Bone marrow (tissue), 2 donors: ENCODE measurements at regions not wholly inside any gene's neighbourhood (a gene's known extent, or its start where the extent isn't known, plus 50 kb on each side); places are given as distances from the start of the nearest gene placed in this dataset.

Experiments
- DNase-seq, 2 donors: peaks; one replicate each; lab custom pipeline; 2025; lab: John Stamatoyannopoulos, UW

DNA sequence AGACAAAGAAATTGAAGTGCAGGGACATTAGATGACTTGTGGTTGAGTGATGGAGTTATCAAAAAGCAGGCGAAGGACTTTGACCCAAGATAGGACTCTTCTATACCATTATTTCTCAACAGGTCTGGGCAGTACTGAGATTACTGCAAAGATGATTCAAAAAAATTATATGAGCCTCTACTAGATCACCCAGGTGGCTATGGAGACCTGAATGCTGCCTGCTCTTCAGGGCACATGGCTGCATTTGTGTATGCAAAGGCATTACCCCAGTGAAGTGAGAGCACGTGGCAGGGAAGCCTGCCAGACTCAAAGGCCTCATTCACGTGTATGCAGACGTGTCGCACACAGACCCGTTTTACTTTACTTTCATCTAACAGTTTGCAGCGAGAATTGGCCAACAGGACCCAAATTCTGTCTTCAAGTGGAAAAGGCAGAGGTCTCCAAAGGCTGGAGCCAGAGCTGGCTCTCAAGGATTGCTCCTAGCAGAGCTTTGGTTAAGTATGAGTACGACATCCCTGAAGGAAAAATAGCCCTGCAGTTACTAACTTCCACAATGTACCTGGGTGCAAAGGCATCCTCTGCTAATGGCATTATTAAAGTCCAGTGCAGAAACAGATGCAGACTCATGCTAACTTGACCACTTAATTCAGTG is 113.8 kb upstream of the ARMC2 start:
- DNase-seq: no peak

DNA sequence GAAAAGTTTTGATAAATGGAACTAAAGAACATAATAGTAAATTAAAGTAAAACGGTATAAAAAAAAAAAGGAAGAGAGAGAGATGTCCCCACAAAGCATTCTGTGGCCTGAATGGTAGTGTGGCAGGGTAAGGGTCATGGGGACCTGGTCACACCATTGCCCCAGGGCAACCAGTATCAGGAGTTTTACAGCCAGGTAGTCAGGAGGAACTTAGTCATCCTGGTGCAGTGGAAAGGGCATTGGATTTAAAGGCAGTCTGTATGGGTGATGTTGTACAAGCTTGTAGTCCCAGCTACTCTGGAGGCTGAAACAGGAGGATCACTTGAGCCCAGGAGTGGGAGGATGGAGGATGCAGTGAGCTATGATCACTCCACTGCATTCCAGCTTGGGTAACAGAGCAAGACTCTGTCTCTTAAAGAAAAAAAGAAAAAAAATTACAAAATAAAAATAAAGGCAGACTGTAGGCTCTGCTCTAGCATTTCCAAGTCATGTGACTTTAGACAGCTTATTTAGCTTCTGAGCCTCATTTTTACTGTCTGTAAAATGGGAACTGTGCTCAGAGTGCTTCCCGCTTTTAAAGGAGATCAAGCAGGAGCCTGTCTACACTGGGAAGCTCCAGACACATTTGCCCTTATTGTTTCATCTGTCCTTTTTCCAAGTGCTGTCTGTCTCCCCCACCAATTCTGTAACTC is 112.8 kb upstream of the ARMC2 start:
- no peak for DNase-seq

DNA sequence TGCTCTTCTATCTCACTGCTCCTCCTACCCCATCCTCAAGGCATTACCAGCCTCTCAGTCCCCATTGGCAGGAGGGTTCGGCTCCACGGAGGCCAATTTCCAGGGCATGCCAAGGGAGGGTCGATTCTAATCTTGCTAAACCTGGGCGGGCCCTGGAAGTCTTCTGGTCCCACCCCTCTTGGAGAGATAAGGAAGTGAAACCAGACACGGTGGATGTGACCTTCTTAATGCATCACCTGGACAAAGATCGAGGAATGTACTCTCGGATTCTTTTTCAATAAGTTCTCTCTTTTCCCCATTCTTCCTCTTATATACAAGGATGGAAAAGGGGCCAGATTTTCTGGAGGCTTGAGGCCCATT is 112.2 kb upstream of the ARMC2 start:
- no peak for DNase-seq

DNA sequence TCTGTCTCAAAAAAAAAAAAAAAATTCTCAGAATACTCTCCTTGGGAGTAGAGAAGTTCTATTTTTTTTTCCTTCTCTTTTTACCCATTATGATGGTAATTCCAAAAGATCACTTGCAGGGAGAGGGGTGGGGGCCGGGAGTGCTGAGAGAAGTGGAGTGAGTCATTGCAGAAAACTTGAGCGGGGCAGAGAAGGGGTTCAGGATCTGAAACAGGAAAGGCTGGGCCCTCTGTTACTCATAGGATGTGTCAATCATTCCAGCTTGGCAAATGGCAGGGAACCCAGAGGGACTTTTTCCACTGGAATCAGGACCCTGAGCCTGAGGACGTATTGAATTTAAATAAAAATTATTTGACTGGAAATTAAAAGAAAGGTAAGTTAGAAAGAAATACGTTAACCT is 111.4 kb upstream of the ARMC2 start:
- DNase-seq: peak in 1 of 2 donors; percentile 72

DNA sequence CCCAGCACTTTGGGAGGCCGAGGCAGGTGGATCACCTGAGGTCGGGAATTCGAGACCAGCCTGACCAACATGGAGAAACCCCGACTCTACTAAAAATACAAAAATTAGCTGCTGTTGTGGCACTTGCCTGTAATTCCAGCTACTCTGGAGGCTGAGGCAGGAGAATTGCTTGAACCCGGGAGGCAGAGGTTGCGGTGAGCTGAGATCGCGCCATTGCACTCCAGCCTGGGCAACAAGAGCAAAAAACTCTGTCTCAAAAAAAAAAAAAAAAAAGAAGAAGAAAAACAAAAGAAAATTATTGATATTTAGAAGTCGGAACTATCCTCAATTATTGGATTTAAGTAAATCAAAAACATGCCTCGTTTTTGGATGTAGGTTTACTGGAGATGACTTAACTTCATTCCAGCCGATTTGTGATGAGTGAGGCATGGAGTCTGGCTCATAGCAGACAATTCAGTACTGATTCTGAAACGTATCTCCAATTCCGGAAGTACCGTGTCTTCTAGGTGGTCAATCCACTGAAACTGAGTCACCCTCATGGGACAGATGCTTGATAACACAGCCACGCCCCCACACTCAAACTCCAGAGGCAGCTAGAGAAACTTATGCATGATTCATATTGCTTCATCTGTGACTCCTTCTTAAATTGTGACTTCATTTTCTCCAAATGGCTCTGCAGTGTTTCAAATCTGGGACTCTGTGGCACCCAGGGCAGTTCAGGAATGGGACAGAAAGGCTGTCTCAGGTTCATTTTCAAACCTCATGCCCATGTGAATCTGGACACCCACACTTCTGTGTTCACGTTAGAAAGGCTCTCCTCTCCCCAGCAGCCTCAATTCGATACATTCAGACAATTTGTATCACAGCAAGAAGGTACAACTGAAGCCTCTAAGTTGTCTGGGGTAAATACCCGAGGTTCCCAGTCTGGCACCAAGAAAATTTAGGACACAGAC is 110.4 kb upstream of the ARMC2 start:
- no peak for DNase-seq

DNA sequence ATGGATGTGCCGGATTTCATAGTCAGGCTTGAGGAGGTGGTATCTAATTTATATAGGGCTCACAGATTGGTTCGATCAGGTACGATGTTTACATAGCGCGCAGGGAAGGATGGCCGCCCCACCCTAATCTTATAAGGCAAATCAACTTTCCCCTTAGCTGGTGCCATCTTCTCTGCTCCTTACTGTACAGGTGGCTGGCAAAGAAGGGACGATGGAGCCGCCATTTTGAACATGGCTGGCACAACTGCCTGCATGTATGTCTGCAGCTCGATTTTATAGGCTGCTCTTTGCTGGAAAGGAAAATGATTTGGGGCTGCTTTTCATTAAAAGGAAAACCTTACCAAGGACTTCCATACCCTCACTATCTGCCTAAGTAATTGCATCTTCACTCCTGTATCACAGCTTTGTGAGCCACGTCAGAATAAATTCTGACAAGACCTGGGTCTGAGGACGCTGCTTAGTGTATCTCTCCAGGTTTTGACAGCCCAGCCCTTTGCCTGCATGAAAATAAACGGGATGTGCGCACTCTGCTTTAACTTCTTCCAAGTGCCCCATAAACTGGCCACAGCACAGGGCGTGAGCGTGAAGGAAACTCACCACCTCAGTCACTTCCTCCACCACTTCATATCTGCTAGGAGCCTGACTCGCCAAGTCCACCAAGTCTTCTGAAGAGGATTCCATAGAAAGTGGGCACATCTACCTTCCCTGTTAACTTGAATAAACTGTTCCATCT is 109.4 kb upstream of the ARMC2 start:
- DNase-seq: no peak

DNA sequence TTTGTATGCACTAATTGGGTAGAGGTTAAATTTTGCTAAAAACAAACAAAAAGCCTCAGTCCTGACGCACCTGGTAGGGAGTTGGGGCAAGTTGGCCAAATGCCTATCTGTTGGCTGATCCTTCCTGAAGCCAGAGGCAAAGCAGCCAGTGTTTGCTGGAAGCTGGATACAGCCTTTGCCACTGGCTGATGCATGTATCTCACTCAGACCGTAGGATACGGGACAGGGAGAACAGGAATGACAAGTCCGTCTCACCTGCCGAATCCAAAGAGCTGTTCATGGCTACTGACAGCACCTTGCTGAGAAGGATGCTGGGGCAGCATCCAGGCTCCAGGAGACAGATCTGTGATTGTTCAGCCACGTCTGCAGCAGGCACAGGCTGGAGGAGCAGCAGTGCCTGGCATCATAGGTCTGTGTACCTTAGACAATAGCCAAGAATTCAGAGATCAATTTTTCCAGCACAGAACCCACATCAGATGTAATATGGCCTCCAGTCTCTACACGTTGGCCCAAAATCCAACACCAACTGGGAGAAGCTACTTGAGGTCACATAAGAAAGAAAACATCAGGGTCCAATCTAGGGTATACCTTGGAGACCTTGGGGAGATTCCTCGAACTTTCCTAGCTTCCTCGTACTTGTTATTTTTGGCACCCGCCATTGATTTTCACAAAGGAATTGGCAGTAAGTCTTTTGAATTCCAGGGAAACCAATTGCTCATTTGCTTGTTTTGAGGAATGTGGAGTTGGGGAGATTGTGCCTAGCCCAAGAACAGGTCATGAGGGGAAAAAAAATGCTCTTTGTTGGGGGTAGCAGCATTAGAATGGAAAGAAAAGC is 108.5 kb upstream of the ARMC2 start:
- no peak for DNase-seq

DNA sequence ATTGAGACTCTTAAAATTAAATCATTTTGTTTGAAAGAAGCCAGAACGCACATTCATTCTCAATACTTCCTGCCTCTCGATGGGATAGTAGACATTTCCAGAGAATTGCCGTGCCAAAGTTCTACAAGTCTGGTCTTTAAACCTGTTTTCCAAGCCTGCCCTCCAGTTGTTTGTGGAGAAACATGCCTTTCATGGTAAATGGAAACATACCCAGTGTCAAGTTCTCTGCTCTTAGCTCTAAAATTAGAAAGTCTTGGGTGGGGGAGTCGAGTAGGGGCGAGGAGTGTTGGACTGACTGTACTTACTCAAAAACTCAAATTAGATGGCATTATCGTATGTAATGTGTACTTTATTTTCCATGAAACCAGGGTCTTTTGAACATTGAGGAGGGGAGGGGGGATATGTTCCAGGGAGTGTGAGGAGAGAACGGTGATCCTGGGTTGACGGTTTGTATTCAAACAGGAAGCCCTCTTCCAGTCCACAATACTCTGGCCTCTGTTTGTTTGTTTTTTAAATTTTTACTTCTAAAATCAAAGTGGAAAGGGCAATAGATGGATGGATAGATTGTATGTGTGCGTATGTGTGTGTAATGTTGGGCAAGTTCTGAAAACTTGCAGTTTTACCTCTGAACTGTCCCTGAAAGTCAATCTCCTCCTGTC is 106.8 kb upstream of the ARMC2 start:
- DNase-seq: no peak

DNA sequence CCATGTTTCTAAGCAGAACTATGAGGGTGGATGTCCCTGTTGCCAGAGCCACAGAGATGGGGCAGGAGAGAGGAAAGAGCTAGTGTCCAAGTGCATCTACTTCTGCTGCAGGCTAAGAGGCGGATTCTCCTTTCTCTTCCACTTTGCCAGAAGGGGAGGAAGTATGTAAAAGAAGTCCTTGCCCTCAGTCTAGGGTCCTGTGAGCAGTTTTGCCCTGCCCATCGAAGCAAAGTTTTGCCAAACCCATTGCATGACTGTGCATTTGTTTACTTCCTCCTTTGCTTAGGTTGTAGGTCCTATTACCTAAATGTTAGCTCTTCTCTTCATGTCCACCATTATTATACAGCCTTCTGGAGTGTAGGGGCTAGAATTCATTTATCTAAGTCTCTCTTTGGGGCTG is 106.2 kb upstream of the ARMC2 start:
- DNase-seq: peak in 1 of 2 donors; percentile 81

DNA sequence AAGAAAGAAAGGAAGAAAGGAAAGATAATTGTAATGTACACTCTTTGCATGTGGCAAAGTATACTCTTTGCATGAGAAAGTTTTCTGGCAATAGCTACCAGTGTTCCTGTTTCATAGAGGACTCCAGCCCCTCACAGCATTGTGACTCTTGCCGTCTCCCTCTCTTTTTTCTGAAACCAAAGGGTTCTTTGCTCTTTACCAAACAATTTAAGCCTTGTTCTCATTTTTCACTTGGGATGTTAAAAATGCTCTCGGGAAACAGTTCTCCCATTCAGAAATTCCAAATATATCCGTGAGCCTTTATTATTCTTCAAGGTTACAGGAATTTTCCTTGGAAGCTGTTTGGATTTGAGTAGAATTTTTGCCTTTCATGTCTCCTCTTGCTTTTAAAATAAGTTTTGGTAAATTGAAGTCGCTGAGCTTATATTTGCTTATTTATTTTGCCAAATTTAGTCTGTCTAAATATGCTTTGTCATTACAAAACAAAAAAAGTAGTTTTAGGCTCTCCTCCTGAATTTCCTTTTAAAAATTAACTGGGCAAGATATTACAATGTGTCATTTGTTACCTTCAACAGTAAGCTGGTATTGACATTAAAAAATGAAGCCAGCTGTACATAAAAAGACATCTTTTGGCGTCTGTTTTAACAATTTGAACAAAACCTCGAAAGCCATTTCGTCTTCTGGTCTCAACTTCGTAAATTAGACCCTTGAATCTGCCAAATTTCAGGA is 103.8 kb upstream of the ARMC2 start:
- no peak for DNase-seq

DNA sequence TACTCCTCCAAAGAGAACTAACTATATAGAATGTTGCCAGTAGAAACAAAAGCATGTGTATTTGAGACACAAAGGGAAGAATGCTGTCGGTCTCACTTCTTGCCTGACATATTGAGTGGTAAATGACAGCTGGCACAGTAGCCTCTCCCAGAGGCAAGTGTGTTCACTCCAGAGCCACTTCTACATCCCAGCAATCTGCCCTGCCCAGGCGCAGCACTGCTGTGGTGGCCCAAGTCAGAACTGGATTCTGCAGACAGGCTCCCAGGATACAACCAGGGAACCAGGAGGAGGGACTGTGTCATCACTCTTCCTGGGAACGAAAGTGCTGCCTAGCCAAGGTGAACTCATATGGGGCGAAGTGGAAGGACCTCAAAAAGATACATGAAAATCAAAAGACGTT is 103.2 kb upstream of the ARMC2 start:
- DNase-seq: no peak

DNA sequence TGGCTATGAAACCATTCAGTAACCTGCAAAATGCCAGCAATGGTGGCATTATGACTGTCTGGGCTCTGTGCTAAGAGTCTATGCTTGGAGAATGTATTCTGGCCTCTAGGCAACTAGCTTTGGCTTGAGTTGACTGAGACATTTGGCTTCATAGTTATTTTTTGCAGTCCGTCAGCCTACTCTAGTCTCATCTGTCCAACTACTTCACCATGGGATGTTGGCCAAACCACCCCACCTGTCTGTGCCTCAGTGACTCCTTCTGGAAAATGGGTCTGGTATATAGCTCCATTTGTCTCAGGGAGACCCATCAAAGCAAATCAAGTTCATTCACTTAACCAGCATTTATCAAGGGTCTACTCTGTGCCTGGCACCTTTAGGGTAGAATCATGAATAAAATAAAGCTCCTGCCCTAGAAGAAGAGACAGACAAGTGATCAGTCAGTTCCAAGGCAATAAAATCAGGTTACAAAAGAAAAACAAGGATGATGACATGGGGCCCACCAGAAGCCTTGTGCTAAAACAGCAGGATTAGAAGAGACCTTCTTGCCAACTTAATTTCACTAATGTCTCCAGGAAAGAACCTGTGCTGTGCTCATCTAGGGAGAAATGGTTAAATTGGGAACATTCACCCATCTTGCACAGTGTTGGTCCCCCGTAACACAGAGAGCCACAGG is 102.4 kb upstream of the ARMC2 start:
- no peak for DNase-seq

DNA sequence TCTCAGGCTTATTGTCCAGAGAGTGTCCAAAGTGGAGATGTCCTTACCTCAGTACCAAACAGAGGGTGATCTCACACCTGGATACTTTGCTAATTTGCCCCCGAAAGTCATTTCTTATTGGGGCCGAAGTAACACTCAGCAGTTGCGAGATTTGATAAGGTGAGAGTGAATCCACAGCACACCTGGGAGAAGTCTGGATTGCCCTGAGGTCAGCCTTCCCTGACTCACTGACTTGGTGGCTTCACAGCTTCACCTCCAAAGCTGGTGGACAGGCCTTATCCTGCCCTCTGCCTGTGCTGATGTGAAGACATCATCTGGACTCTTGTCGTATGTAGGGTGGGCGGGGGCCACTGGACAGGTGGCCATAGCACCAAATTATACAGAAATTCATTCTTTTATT is 101.9 kb upstream of the ARMC2 start:
- no peak for DNase-seq

DNA sequence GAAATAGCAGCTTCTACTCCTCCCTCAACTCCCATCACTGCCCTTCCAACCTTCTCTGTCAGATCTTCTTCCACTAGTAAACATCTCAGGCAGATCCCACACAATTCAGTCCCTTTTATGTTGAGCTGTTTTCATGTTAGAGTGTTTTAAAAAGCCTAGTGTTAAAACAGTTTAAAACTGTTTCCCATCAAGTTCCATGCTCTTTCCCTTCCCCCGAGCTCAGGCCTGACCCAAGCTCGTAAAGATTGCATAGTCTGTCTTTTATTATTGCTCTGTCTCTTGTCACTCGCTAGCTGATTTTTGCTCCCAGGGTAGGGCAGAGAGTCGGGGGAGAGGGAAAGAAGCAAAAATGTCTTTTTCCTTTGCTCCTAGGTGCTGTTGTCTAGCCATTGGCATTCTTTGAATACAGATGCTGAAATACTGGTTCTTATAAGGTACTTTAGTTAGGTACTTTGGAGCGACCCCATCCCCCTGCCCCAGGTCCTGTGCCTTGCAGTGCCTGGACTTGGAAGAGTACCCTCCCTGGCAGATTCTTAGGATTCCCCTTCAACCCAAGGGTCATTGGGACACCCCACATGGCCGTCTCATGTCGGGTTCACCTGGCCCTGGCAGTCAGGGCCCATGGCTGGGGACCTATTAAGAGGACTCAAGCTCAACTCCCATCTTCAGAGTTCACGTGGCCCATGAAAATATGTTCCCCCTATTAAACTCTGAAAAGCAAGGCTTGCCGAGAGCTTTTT is 101.2 kb upstream of the ARMC2 start:
- DNase-seq: no peak

DNA sequence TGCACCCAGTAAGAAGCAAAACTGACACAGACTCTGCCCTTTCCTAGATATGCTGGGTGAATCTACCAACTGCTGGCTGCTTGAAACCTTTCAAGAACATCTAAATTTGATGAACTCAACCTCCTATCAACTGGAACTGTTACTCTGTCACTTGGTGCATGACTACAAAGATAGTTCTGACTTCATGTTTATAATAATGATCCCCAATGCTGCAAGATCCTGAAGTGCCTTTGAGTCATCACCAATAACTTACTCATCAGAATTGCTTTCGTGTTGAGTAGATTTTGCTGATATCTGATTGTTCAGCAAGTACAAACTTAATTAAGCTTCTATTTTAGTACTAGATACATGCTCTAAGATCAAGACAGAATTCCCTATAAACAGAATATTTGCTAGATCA is 100.2 kb upstream of the ARMC2 start:
- no peak for DNase-seq

DNA sequence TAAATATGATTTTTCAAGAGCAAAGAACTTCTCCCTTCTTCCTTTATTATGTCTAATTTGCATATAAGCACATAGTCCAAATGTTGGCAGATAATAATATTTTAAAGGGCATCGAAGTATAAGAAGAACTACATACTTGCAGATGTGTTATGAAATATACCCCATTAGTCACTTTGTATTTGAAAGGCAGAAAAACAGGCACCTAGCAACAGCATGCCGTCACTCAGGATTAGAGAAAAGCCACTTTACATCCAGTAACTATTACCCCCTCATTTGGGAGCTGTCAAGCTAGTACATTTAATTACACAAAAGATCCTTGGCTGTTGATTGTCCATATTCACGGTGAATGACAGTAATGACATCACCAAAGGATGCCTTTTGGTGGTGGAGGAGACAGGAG is 99.3 kb upstream of the ARMC2 start:
- no peak for DNase-seq

DNA sequence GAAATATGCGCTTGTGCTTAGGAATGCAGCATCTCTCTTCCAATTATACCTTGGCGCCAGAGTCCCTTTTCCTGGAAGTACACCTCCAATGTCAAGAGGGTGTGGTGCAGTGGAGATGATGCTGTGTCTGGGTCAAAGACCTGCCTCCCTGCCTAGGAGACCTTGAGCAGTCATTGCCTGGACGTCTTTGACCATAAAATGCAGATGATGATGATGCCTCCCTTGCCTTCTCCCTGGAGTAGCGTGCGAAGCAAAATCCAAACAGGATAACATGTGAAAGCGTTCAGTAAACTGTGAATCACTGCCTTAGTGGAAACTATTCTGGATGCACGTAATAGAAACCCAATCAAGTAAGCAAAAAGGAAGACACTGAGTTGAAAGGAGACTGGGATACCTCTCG is 97.4 kb upstream of the ARMC2 start:
- DNase-seq: no peak

DNA sequence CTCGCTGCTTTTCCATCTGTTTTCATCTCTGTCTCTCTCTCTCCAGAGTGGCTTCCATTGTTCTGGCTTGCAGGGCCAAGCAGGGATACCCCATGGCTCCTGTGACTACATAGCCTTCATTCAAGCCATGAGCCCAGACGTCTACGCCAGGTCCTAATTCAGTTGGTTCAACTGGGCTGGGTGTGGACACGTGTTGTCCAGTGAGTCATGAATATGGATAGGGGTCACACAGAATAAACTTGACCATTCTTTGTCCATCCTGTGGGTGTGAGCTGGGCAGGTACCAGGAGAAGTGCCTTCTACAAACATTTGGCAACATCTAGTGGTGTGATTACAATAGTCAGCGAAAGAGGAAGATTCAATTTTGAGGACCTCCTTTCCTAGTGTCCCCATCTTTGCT is 96.9 kb upstream of the ARMC2 start:
- DNase-seq: no peak
